Parathyroid adenoma (tissue), 2 donors: ENCODE measurements at regions not wholly inside any gene's neighbourhood (a gene's known extent, or its start where the extent isn't known, plus 50 kb on each side); places are given as distances from the start of the nearest gene placed in this dataset.

Experiments used
- H2AFZ ChIP-seq: fragments of 300-600 bp; sonication (generic); one replicate; pipeline ENCODE4 v1.7.0; 2017; ENCODE audit warnings: antibody characterized with exemption, mild to moderate bottlenecking
- H3K27ac ChIP-seq: fragments of 300-600 bp; sonication (generic); one replicate; pipeline ENCODE4 v1.7.0; 2017
- H3K27me3 ChIP-seq: fragments of 300-600 bp; sonication (generic); one replicate; pipeline ENCODE4 v1.7.0; 2017; ENCODE audit warnings: low read length; ENCODE audit not compliant: control insufficient read depth, insufficient read depth
- H3K36me3 ChIP-seq: fragments of 300-600 bp; sonication (generic); one replicate; pipeline ENCODE4 v1.7.0; 2017; ENCODE audit warnings: low read length; ENCODE audit not compliant: control insufficient read depth, insufficient read depth
- H3K4me1 ChIP-seq: fragments of 300-600 bp; sonication (generic); one replicate; pipeline ENCODE4 v1.7.0; 2017; ENCODE audit warnings: control low read depth
- H3K4me2 ChIP-seq: fragments of 300-600 bp; sonication (generic); one replicate; pipeline ENCODE4 v1.7.0; 2017; ENCODE audit warnings: low read length
- H3K4me3 ChIP-seq: fragments of 300-600 bp; sonication (generic); one replicate; pipeline ENCODE4 v1.7.0; 2017; ENCODE audit warnings: low read depth, low read length
- H3K79me2 ChIP-seq: fragments of 300-600 bp; sonication (generic); one replicate; pipeline ENCODE4 v1.7.0; 2017; ENCODE audit warnings: control low read depth
- H3K9ac ChIP-seq: fragments of 300-600 bp; sonication (generic); one replicate; pipeline ENCODE4 v1.7.0; 2017; ENCODE audit warnings: mild to moderate bottlenecking
- H3K9me3 ChIP-seq: fragments of 300-600 bp; sonication (generic); one replicate; pipeline ENCODE4 v1.7.0; 2017; ENCODE audit warnings: low read length; ENCODE audit not compliant: control insufficient read depth
- TF ChIP-seq, protein P1 (sequence below): fragments of 300-600 bp; sonication (generic); IDR thresholded peaks from one replicate; pipeline ENCODE4 v1.7.0; 2017; ENCODE audit warnings: antibody characterized with exemption, mild to moderate bottlenecking
- donor health status: primary hyperparathyroidism.

DNA sequence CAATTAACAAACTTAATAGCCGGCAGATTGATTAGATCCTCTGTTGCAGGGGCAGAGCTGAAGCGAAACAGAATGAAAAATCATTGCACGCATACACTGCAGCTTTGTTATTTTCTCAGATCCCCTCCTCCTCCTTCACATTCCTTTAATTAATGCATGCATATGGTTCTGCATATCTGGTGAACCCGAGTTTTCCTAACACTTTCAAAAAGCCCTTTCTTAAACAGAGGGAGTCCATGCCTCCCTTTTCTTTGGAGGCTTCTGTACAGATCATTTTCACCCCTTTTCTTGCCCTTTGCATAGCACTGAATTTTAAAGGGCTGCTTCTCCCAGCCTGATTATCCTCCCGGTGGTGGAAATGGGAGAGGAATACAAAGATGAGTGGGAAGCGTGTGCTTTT lies 136.6 kb upstream of the TBCA start:
- H3K27me3 ChIP-seq, result no peaks in the 10 kb centered on the region
- no peak overlapping the region for H3K27ac ChIP-seq
- no peaks in the 10 kb centered on the region for H3K4me1 ChIP-seq
- no peak overlapping the region for H3K4me3 ChIP-seq
- H2AFZ ChIP-seq, result no peak overlapping the region
- no peak overlapping the region for H3K9ac ChIP-seq
- TF ChIP-seq, protein P1, sequence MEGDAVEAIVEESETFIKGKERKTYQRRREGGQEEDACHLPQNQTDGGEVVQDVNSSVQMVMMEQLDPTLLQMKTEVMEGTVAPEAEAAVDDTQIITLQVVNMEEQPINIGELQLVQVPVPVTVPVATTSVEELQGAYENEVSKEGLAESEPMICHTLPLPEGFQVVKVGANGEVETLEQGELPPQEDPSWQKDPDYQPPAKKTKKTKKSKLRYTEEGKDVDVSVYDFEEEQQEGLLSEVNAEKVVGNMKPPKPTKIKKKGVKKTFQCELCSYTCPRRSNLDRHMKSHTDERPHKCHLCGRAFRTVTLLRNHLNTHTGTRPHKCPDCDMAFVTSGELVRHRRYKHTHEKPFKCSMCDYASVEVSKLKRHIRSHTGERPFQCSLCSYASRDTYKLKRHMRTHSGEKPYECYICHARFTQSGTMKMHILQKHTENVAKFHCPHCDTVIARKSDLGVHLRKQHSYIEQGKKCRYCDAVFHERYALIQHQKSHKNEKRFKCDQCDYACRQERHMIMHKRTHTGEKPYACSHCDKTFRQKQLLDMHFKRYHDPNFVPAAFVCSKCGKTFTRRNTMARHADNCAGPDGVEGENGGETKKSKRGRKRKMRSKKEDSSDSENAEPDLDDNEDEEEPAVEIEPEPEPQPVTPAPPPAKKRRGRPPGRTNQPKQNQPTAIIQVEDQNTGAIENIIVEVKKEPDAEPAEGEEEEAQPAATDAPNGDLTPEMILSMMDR, result no peak
- H3K4me2 ChIP-seq, result no peak overlapping the region
- no peaks in the 10 kb centered on the region for H3K36me3 ChIP-seq
- H3K79me2 ChIP-seq, result no peaks in the 10 kb centered on the region
- H3K9me3 ChIP-seq, result no peaks in the 10 kb centered on the region

DNA sequence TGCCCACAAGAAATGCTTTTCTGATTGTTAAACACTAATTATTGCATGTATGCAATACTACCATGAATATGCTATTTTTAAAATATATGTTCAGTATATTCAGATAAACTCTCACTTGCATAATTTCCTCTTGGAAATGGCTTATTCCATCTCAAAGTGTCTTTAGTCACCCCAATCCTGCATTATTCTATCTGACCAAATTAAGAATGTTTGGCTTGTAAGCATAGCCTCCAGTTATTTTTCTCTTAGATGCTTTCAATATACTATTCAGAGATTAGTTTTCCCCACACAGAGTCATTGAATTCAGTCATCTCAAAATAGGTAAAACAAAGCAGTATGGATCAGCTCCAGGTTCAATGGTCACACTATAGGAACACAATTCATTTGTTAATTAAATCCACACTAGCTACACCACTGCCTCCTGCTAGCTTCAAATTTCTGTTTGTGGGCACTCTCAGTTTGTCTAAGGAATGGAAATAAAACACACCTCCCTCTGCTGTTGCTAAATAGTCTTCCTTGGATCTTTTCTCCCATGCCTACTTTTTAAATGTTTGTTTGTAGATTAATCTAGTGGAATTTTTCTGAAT lies 134.6 kb upstream of the TBCA start:
- H3K4me2 ChIP-seq, result no peak overlapping the region
- no peaks in the 10 kb centered on the region for H3K9me3 ChIP-seq
- H3K4me1 ChIP-seq, result no peaks in the 10 kb centered on the region
- TF ChIP-seq, protein P1, result no peak
- H2AFZ ChIP-seq, result no peak overlapping the region
- H3K4me3 ChIP-seq, result no peak overlapping the region
- H3K9ac ChIP-seq, result no peak overlapping the region
- H3K79me2 ChIP-seq, result no peaks in the 10 kb centered on the region
- H3K27me3 ChIP-seq, result no peaks in the 10 kb centered on the region
- H3K27ac ChIP-seq, result no peak overlapping the region
- H3K36me3 ChIP-seq, result no peaks in the 10 kb centered on the region

DNA sequence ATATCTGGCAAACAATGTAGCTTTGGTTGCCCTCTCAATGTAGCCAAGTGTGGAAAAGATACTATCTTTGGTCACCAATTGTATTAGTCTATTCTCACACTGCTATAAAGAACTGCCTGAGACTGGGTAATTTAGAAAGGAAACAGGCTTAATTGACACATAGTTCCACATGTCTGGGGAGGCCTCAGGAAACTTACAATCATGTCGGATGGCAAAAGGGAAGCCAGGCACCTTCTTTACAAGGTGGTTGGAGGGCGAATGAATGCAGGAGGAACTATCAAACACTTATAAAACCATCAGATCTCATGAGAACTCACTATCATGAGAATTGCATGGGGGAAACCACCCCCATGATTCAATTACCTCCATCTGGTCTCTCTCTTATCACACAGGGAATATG lies 133.1 kb upstream of the TBCA start:
- H3K36me3 ChIP-seq, result no peaks in the 10 kb centered on the region
- H3K27me3 ChIP-seq, result no peaks in the 10 kb centered on the region

DNA sequence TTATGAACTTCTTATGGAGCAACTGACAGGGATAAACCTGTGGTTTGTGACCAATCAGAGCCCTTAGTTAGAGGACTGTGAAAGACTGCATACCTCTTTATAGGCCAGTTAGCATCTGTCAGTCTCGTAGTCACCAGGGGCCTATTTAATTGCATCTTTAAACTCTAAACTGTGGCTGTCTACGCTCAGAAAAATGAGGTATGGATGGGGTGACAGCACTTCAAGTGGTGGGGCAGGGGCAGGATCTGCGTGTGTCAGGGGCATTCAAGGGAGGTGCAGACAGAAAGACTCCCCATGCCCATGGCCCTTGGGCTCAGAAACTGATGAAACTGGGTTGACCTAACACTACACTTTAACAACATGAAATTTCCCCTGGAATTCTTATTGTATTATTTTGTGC lies 132.6 kb upstream of the TBCA start:
- H3K9ac ChIP-seq, result no peak overlapping the region
- no peak overlapping the region for H2AFZ ChIP-seq
- H3K36me3 ChIP-seq, result no peaks in the 10 kb centered on the region
- H3K4me1 ChIP-seq, result no peaks in the 10 kb centered on the region
- H3K27ac ChIP-seq, result no peak overlapping the region
- H3K4me2 ChIP-seq, result no peak overlapping the region
- TF ChIP-seq, protein P1, result no peak
- H3K9me3 ChIP-seq, result no peaks in the 10 kb centered on the region
- no peaks in the 10 kb centered on the region for H3K79me2 ChIP-seq
- H3K27me3 ChIP-seq, result no peaks in the 10 kb centered on the region
- H3K4me3 ChIP-seq, result no peak overlapping the region

More for the DNA sequence above, 133.1 kb upstream of the TBCA start:
- Histone ChIP-seq H3K79me2 (no peaks in the 10 kb centered on the region), H3K9ac (no peak overlapping the region), H3K4me3 (no peak overlapping the region), H2AFZ (no peak overlapping the region), H3K4me1 (no peaks in the 10 kb centered on the region), H3K9me3 (no peaks in the 10 kb centered on the region), H3K27ac (no peak overlapping the region), H3K4me2 (no peak overlapping the region)
- TF ChIP-seq, protein P1, result no peak

DNA sequence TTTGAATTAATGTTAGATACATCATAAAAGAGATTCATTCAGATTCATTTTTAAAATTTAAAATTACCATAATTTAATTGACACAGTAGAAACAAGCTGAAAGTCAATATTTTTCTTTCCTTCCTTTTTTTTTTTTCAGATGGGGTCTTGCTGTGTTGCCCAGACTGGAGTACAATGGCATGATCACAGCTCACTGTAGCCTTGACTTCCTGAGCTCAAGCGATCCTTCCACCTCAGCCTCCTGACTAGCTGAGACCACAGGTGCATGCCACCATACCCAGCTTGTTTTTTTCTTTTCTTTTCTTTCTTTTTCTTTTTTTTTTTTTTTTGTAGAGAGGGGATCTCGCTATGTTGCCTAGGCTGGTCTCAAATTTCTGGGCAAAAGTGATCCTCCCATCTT lies 131.6 kb upstream of the TBCA start:
- TF ChIP-seq, protein P1, result no peak
- Histone ChIP-seq H3K36me3 (no peaks in the 10 kb centered on the region), H3K4me3 (no peak overlapping the region), H3K27me3 (no peaks in the 10 kb centered on the region), H3K9ac (no peak overlapping the region), H3K4me2 (no peak overlapping the region), H3K27ac (no peak overlapping the region), H3K79me2 (no peaks in the 10 kb centered on the region), H3K9me3 (no peaks in the 10 kb centered on the region), H2AFZ (no peak overlapping the region), H3K4me1 (no peaks in the 10 kb centered on the region)
